GM12891 (cell line): ENCODE measurements at regions not wholly inside any gene's neighbourhood (a gene's known extent, or its start where the extent isn't known, plus 50 kb on each side); places are given as distances from the start of the nearest gene placed in this dataset.

Experiments used
- POLR2A ChIP-seq: IDR thresholded peaks from 2 replicates; pipeline ENCODE4 v1.6.1; 2011; ENCODE audit warnings: low read depth, low read length, control low read depth
- POLR2AphosphoS5 ChIP-seq: IDR thresholded peaks from 2 replicates; pipeline ENCODE4 v1.6.1; 2011; ENCODE audit warnings: low read depth, low read length, control low read depth
- SPI1 ChIP-seq: IDR thresholded peaks from 2 replicates; pipeline ENCODE4 v1.6.1; 2011; ENCODE audit warnings: low read depth, low read length, control low read depth

- no peak for TF ChIP-seq POLR2A
- TF ChIP-seq SPI1: no peak
- TF ChIP-seq POLR2AphosphoS5: no peak
These were observed 163.3 kb downstream of the BRINP2 start for GRCh38 chr1:177333936-177334595.
